HCT116 (cell line): ENCODE measurements at regions not wholly inside any gene's neighbourhood (a gene's known extent, or its start where the extent isn't known, plus 50 kb on each side); places are given as distances from the start of the nearest gene placed in this dataset.

Experiments used
- ATAC-seq: fragments of 200-7000 bp; cut with Tn5 transposase; 2 replicates; pipeline ENCODE4 v1.9.1; 2020; ENCODE audit warnings: mild to moderate bottlenecking, moderate library complexity
- BruUV-seq: library from RNA; stranded (reverse); fragments of 400-500 nt; replicated peaks from 2 replicates; lab custom pipeline; 2021; lab: Mats Ljungman, UMichigan
- CTCF ChIA-PET: fragments of 300-600 bp; sonication (Branson Sonifier 250); formaldehyde crosslinking; loops from one replicate; lab custom pipeline; 2021; ENCODE audit warnings: antibody characterized with exemption; lab: Charles Lee
- POLR2A ChIA-PET: fragments of 300-600, 350-600 bp; sonication (Branson Sonifier 250); formaldehyde crosslinking; loops from one replicate; lab custom pipeline; 2021; ENCODE audit warnings: antibody characterized with exemption; lab: Charles Lee
- RAD21 ChIA-PET, 2 experiments: fragments of 300-600 bp; sonication (Branson Sonifier 250); formaldehyde crosslinking; loops; one replicate each; lab custom pipeline; 2023; ENCODE audit warnings: low total read pairs in 2 of 2; ENCODE audit not compliant: uncharacterized antibody in 2 of 2, unreplicated experiment in 2 of 2, low non-redundant PET in 1 of 2; lab: Charles Lee
- DNase-seq: peaks from one replicate; pipeline ENCODE4 v3.0.0-alpha.2; 2010; ENCODE audit warnings: low read depth, low spot score
- H2AFZ ChIP-seq: fragments of 200-600 bp; shearing (Covaris generic), sonication (generic); 2 replicates; pipeline ENCODE4 v1.6.1; 2017; ENCODE audit warnings: low read depth, mixed run types, mixed read lengths, antibody characterized with exemption, low read length; ENCODE audit not compliant: poor library complexity, severe bottlenecking
- H3K27ac ChIP-seq: 2 replicates; pipeline ENCODE4 v1.5.1; 2012; ENCODE audit warnings: low read depth, low read length
- H3K27me3 ChIP-seq: fragments of 200-600 bp; sonication (generic); 2 replicates; pipeline ENCODE4 v1.6.1; 2016; ENCODE audit warnings: mixed run types, low read length, mixed read lengths; ENCODE audit not compliant: insufficient read depth
- H3K36me3 ChIP-seq, 2 experiments: fragments of 200-500 bp in 1 of 2; fragments of 200-600 bp in 1 of 2; sonication (Bioruptor generic) in 1 of 2; sonication (generic) in 1 of 2; 2 replicates each; pipeline versions ENCODE4 v1.5.1 to v1.6.1; 2014 to 2016; ENCODE audit warnings: low read length in 2 of 2, inconsistent platforms in 1 of 2, mixed read lengths in 1 of 2, mixed run types in 1 of 2; ENCODE audit not compliant: insufficient read depth in 2 of 2, control insufficient read depth in 1 of 2
- H3K4me1 ChIP-seq, 2 experiments: fragments of 200-600 bp in 1 of 2; sonication (generic) in 1 of 2; 2 replicates each; pipeline versions ENCODE4 v1.5.1 to v1.6.1; 2012 to 2017; ENCODE audit warnings: low read length in 2 of 2, inconsistent platforms in 1 of 2, mild to moderate bottlenecking in 1 of 2, mixed read lengths in 1 of 2, mixed run types in 1 of 2, moderate library complexity in 1 of 2; ENCODE audit not compliant: insufficient read depth in 2 of 2, control insufficient read depth in 1 of 2
- H3K4me2 ChIP-seq: fragments of 200-600 bp; sonication (generic); 2 replicates; pipeline ENCODE4 v1.6.1; 2017; ENCODE audit warnings: mixed run types, low read length, mixed read lengths
- H3K4me3 ChIP-seq, 2 experiments: fragments of 200-600 bp in 1 of 2; sonication (generic) in 1 of 2; replicated peaks in 1 of 2; 2 replicates each; pipeline ENCODE4 v1.5.1; 2011 to 2016; ENCODE audit warnings: low read length in 2 of 2, control low read depth in 1 of 2, low read depth in 1 of 2, mild to moderate bottlenecking in 1 of 2, mixed read lengths in 1 of 2, mixed run types in 1 of 2
- H3K79me2 ChIP-seq: fragments of 200-600 bp; sonication (generic); 2 replicates; pipeline ENCODE4 v1.6.1; 2017; ENCODE audit warnings: mild to moderate bottlenecking, mixed run types, low read length, moderate library complexity, mixed read lengths; ENCODE audit not compliant: insufficient read depth
- H3K9ac ChIP-seq: fragments of 200-600 bp; sonication (generic); 2 replicates; pipeline ENCODE4 v1.6.1; 2016; ENCODE audit warnings: low read length, mixed read lengths
- H3K9me2 ChIP-seq: fragments of 200-600 bp; sonication (generic), shearing (Covaris generic); 2 replicates; pipeline ENCODE4 v1.6.1; 2017; ENCODE audit warnings: mixed run types, mild to moderate bottlenecking, moderate library complexity; ENCODE audit not compliant: insufficient read depth
- H3K9me3 ChIP-seq, 2 experiments: fragments of 200-500 bp in 1 of 2; fragments of 200-600 bp in 1 of 2; sonication (Bioruptor generic) in 1 of 2; sonication (generic) in 1 of 2; 2 replicates each; pipeline ENCODE4 v1.6.1; 2014 to 2017; ENCODE audit warnings: low read length in 2 of 2, mixed read lengths in 2 of 2, inconsistent platforms in 1 of 2, low read depth in 1 of 2, mild to moderate bottlenecking in 1 of 2, mixed run types in 1 of 2, moderate library complexity in 1 of 2; ENCODE audit not compliant: control insufficient read depth in 1 of 2, insufficient read depth in 1 of 2
- H4K20me1 ChIP-seq: fragments of 200-600 bp; sonication (generic), shearing (Covaris generic); 2 replicates; pipeline ENCODE4 v1.6.1; 2017; ENCODE audit warnings: mixed run types, mild to moderate bottlenecking, moderate library complexity; ENCODE audit not compliant: insufficient read depth
- ATF3 ChIP-seq: IDR thresholded peaks from 2 replicates; pipeline ENCODE4 v1.6.1; 2012
- CBX3 ChIP-seq: IDR thresholded peaks from 2 replicates; pipeline ENCODE4 v1.6.1; 2012; ENCODE audit warnings: low read depth
- CEBPB ChIP-seq: IDR thresholded peaks from 2 replicates; pipeline ENCODE4 v1.6.1; 2012; ENCODE audit warnings: low read depth
- CTCF ChIP-seq, 3 experiments: fragments of 200-600 bp in 1 of 3; sonication (generic) in 1 of 3; IDR thresholded peaks in 2 of 3; conservative IDR thresholded peaks in 1 of 3; 2 replicates each; pipeline ENCODE4 v1.5.1; 2012 to 2017; ENCODE audit warnings: low read depth in 2 of 3, low read length in 2 of 3, antibody characterized with exemption in 1 of 3, borderline replicate concordance in 1 of 3, control low read depth in 1 of 3, mild to moderate bottlenecking in 1 of 3, mixed read lengths in 1 of 3, mixed run types in 1 of 3, moderate library complexity in 1 of 3; ENCODE audit not compliant: insufficient read depth in 1 of 3
- EGR1 ChIP-seq: IDR thresholded peaks from 2 replicates; pipeline ENCODE4 v1.6.1; 2012; ENCODE audit warnings: low read depth
- EZH2 ChIP-seq: fragments of 200-600 bp; sonication (generic); IDR thresholded peaks from 2 replicates; pipeline ENCODE4 v1.6.1; 2017; ENCODE audit warnings: antibody characterized with exemption, mixed run types
- EZH2phosphoT487 ChIP-seq: fragments of 200-600 bp; IDR thresholded peaks from 2 replicates; pipeline ENCODE4 v1.6.1; 2018; ENCODE audit warnings: antibody characterized with exemption, borderline replicate concordance
- POLR2A ChIP-seq: IDR thresholded peaks from 2 replicates; pipeline ENCODE4 v1.7.0; 2011; ENCODE audit warnings: borderline replicate concordance; ENCODE audit not compliant: insufficient read depth, insufficient read length; ENCODE audit errors: extremely low read depth
- REST ChIP-seq: IDR thresholded peaks from 2 replicates; pipeline ENCODE4 v1.6.1; 2012; ENCODE audit warnings: low read depth
- SIN3A ChIP-seq: IDR thresholded peaks from 2 replicates; pipeline ENCODE4 v1.6.1; 2012; ENCODE audit warnings: low read depth
- TCF7L2 ChIP-seq: IDR thresholded peaks from 2 replicates; pipeline ENCODE4 v1.7.0; 2011; ENCODE audit warnings: borderline replicate concordance, inconsistent platforms; ENCODE audit not compliant: insufficient read depth, insufficient read length; ENCODE audit errors: extremely low read depth
- YY1 ChIP-seq: IDR thresholded peaks from 2 replicates; pipeline ENCODE4 v1.6.1; 2011; ENCODE audit warnings: low read length, low read depth, moderate library complexity, mild to moderate bottlenecking; ENCODE audit not compliant: insufficient replicate concordance; ENCODE audit errors: extremely low read depth
- ZBTB33 ChIP-seq: IDR thresholded peaks from 2 replicates; pipeline ENCODE4 v1.6.1; 2011; ENCODE audit warnings: mild to moderate bottlenecking, low read length, moderate library complexity; ENCODE audit not compliant: insufficient replicate concordance; ENCODE audit errors: extremely low read depth
- intact Hi-C: fragments of 100-400 bp; cut with micrococcal nuclease; formaldehyde crosslinking; loops from 2 replicates; pipeline ENCODE4 v1.10.0; 2022

DNA sequence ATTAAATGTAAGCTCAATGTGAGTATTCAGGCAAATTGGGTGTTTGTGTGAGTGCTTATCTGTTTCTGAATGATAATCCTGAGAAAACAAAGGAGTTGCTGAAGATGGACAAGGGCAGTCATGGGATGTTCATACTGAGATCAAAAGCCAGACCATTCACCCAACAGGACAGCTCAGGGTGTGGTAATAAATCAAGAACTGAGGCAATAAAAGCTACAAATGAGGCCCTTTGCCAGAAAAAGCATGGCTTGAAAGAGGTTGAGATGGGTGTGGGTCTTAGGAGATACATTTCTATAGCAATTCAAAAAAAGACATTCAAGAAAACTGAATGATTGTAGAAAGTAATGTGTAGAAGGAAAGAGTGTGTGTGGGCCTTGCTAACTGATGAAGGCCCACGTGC, 425.8 kb upstream of the BOD1L1 start:
- ChIA-PET CTCF (no interaction called here), RAD21 (no interaction called here), POLR2A (no interaction called here)
- DNase-seq: no peak
- H3K4me1 ChIP-seq: no peaks in the 10 kb centered on the region
- H3K36me3 ChIP-seq: no peaks in the 10 kb centered on the region
- no peaks in the 10 kb centered on the region for H3K9me2 ChIP-seq
- H4K20me1 ChIP-seq: no peaks in the 10 kb centered on the region
- no peaks in the 10 kb centered on the region for H3K27me3 ChIP-seq
- no peak for ATAC-seq
- H3K79me2 ChIP-seq: no peaks in the 10 kb centered on the region
- H3K4me3 ChIP-seq: no peak overlapping the region
- H3K4me2 ChIP-seq: no peak overlapping the region
- no peak overlapping the region for H3K27ac ChIP-seq
- H3K9ac ChIP-seq: no peak overlapping the region
- H3K9me3 ChIP-seq: peaks cover 0 to 9% of the 10 kb centered on the region in 2 experiments; a peak in 2 of 4 replicates
- TF ChIP-seq TCF7L2: no peak
- no peak for TF ChIP-seq REST
- no peak for TF ChIP-seq EZH2phosphoT487
- no peak for TF ChIP-seq CEBPB
- TF ChIP-seq SIN3A: no peak
- TF ChIP-seq POLR2A: no peak
- TF ChIP-seq, all 23 proteins: peak for 0
- H2AFZ ChIP-seq: no peak overlapping the region
- intact Hi-C loops: no loop called here
- no TSS peak for BruUV-seq

- no peaks in the 10 kb centered on the region for H3K9me2 ChIP-seq
- ChIA-PET CTCF (no interaction called here), POLR2A (no interaction called here), RAD21 (no interaction called here)
- no peak overlapping the region for H3K4me2 ChIP-seq
- intact Hi-C loops: no loop called here
- ATAC-seq (no peak), DNase-seq (no peak)
- peaks cover 0 to 9% of the 10 kb centered on the region in 2 experiments; a peak in 2 of 4 replicates for H3K9me3 ChIP-seq
- H3K4me3 ChIP-seq: no peak overlapping the region
- H3K4me1 ChIP-seq: no peaks in the 10 kb centered on the region
- no peak overlapping the region for H2AFZ ChIP-seq
- no peak overlapping the region for H3K27ac ChIP-seq
- no peaks in the 10 kb centered on the region for H3K27me3 ChIP-seq
- H3K36me3 ChIP-seq: no peaks in the 10 kb centered on the region
- no peak overlapping the region for H3K9ac ChIP-seq
- no peaks in the 10 kb centered on the region for H3K79me2 ChIP-seq
- no TSS peak for BruUV-seq
- no peaks in the 10 kb centered on the region for H4K20me1 ChIP-seq
- no peak for TF ChIP-seq CBX3
- no peak for TF ChIP-seq ZBTB33
- TF ChIP-seq YY1: no peak
- no peak for TF ChIP-seq ATF3
- no peak for TF ChIP-seq TCF7L2
- TF ChIP-seq EGR1: no peak
- no peak for TF ChIP-seq CTCF (IDR thresholded peaks at IDR 0.05 in 2 of 3, conservative IDR thresholded peaks at IDR 0.05 in 1 of 3; ENCODE audit: borderline replicate concordance in 1 of 3, insufficient read depth in 1 of 3, low read depth in 2 of 3, low read length in 2 of 3)
- TF ChIP-seq EZH2: no peak
- no peak for TF ChIP-seq CEBPB
These were observed 426.9 kb upstream of the BOD1L1 start for GRCh38 chr4:14054391-14054790.
